ENCODE measurements at regions not wholly inside any gene's neighbourhood (a gene's known extent, or its start where the extent isn't known, plus 50 kb on each side); places are given as distances from the start of the nearest gene placed in this dataset.

GRCh38 chr5:15992918-15993317 lies 186.7 kb downstream of the MARCHF11 start (continued):
- TF ChIP-seq ARID4B (CRISPR knock-in tag; IDR thresholded peaks at IDR 0.05; ENCODE audit: borderline replicate concordance) (no peak), ZNF425 (CRISPR knock-in tag; conservative IDR thresholded peaks at IDR 0.05) (no peak), AR (CRISPR knock-in tag; IDR thresholded peaks at IDR 0.05) (no peak), FOXJ3 (CRISPR knock-in tag; IDR thresholded peaks at IDR 0.05; ENCODE audit: borderline replicate concordance) (no peak), MYBL2 (CRISPR knock-in tag; IDR thresholded peaks at IDR 0.05) (no peak), ZNF317 (CRISPR knock-in tag; IDR thresholded peaks at IDR 0.05; ENCODE audit: borderline replicate concordance, low read depth) (no peak)

- H3K4me1 Mint-ChIP-seq = peaks cover 2% of the 10 kb centered on the region; the same call in 1 of the 2 replicates
- no peak overlapping the region for H3K27ac Mint-ChIP-seq
- DNase-seq (ENCODE audit: low spot score) = no peak
- H3K27me3 Mint-ChIP-seq (ENCODE audit: low read depth) = no peaks in the 10 kb centered on the region; the same call in 1 of the 2 replicates
- no peak for TF ChIP-seq SOX15 (CRISPR knock-in tag; IDR thresholded peaks at IDR 0.05)
- TF ChIP-seq ERG (CRISPR knock-in tag; IDR thresholded peaks at IDR 0.05) = no peak
- TF ChIP-seq ESRRA (CRISPR knock-in tag; IDR thresholded peaks at IDR 0.05; ENCODE audit: borderline replicate concordance) = no peak
- TF ChIP-seq HMGA2 (CRISPR knock-in tag; IDR thresholded peaks at IDR 0.05) = no peak
- TF ChIP-seq ETV6 (CRISPR knock-in tag; IDR thresholded peaks at IDR 0.05) = no peak
- TF ChIP-seq CBFB (CRISPR knock-in tag; IDR thresholded peaks at IDR 0.05; ENCODE audit: low read depth) = no peak
- no peak for TF ChIP-seq NR1H2 (CRISPR knock-in tag; IDR thresholded peaks at IDR 0.05)
- no peak for TF ChIP-seq ZNF317 (CRISPR knock-in tag; IDR thresholded peaks at IDR 0.05; ENCODE audit: borderline replicate concordance, low read depth)
- no peak for TF ChIP-seq FOXP4 (CRISPR knock-in tag; IDR thresholded peaks at IDR 0.05)
- TF ChIP-seq ZNF219 (CRISPR knock-in tag; IDR thresholded peaks at IDR 0.05; ENCODE audit: borderline replicate concordance) = no peak
- no peak for TF ChIP-seq TP53 (CRISPR knock-in tag; IDR thresholded peaks at IDR 0.05)
- H3K4me3 Mint-ChIP-seq = no peak overlapping the region
- POLR2A ChIA-PET = no interaction called here
- ATAC-seq = no peak
- CTCF ChIA-PET = no interaction called here
- peaks cover 21% of the 10 kb centered on the region for H3K36me3 Mint-ChIP-seq
- H3K9me3 Mint-ChIP-seq = peaks cover 39% of the 10 kb centered on the region
Measured at GRCh38 chr5:15991586-15991985, 188.0 kb downstream of the MARCHF11 start.

All from WTC11 (cell line).